HL-60 (cell line): ENCODE measurements at regions not wholly inside any gene's neighbourhood (a gene's known extent, or its start where the extent isn't known, plus 50 kb on each side); places are given as distances from the start of the nearest gene placed in this dataset.

ENCODE experiments used
- DNase-seq, 2 experiments: peaks; one replicate each; pipeline ENCODE4 v3.0.0-alpha.2; 2010 to 2020; ENCODE audit warnings: low read depth in 1 of 2, low spot score in 1 of 2
- H3K27ac ChIP-seq: fragments of 250-450 bp; sonication (Bioruptor Pico); replicated peaks from 2 replicates; pipeline ENCODE4 v1.5.1; 2020; ENCODE audit warnings: mild to moderate bottlenecking, moderate library complexity
- H3K27me3 ChIP-seq: fragments of 250-450 bp; sonication (Bioruptor Pico); 2 replicates; pipeline ENCODE4 v1.5.1; 2021; ENCODE audit warnings: mild to moderate bottlenecking, moderate library complexity; ENCODE audit not compliant: insufficient read depth, poor library complexity, severe bottlenecking
- H3K4me3 ChIP-seq: replicated peaks from 2 replicates; pipeline ENCODE4 v1.5.1; 2011; ENCODE audit warnings: mild to moderate bottlenecking, control low read depth, low read length; ENCODE audit not compliant: insufficient read depth
- GABPA ChIP-seq: IDR thresholded peaks from 2 replicates; pipeline ENCODE4 v1.6.1; 2012; ENCODE audit warnings: low read depth
- POLR2AphosphoS5 ChIP-seq: IDR thresholded peaks from 2 replicates; pipeline ENCODE4 v1.6.1; 2012; ENCODE audit warnings: low read depth
- SPI1 ChIP-seq: IDR thresholded peaks from 2 replicates; pipeline ENCODE4 v1.6.1; 2012; ENCODE audit warnings: low read depth, mild to moderate bottlenecking, borderline replicate concordance
- TF ChIP-seq, protein P1 (sequence below): IDR thresholded peaks from 2 replicates; pipeline ENCODE4 v1.6.1; 2012; ENCODE audit warnings: low read depth; ENCODE audit not compliant: insufficient replicate concordance
- TF ChIP-seq, protein P2 (sequence below): IDR thresholded peaks from one replicate; pipeline ENCODE4 v1.5.1; 2011; ENCODE audit warnings: low read length, control low read depth, inconsistent platforms; ENCODE audit not compliant: insufficient read depth

DNA sequence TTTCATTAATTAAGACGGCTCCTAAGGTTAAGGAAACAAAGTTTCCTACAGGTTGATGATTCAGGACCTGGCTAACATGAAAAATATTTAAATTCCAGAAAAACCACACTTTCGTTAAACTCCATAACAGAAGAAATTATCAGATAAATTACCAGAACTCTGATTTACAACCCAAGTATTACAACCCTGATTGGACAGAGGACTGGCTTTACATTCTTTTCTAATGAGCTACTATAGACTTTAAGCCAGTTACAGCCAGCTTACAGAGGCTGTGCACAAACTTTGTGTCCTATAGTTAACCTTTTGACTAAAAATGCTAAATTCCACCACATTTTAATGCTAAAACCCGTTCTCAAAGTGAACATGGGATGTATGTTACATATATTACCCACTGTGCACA lies 458.6 kb downstream of the KCNJ3 start:
- no peak for DNase-seq
- TF ChIP-seq, protein P1, sequence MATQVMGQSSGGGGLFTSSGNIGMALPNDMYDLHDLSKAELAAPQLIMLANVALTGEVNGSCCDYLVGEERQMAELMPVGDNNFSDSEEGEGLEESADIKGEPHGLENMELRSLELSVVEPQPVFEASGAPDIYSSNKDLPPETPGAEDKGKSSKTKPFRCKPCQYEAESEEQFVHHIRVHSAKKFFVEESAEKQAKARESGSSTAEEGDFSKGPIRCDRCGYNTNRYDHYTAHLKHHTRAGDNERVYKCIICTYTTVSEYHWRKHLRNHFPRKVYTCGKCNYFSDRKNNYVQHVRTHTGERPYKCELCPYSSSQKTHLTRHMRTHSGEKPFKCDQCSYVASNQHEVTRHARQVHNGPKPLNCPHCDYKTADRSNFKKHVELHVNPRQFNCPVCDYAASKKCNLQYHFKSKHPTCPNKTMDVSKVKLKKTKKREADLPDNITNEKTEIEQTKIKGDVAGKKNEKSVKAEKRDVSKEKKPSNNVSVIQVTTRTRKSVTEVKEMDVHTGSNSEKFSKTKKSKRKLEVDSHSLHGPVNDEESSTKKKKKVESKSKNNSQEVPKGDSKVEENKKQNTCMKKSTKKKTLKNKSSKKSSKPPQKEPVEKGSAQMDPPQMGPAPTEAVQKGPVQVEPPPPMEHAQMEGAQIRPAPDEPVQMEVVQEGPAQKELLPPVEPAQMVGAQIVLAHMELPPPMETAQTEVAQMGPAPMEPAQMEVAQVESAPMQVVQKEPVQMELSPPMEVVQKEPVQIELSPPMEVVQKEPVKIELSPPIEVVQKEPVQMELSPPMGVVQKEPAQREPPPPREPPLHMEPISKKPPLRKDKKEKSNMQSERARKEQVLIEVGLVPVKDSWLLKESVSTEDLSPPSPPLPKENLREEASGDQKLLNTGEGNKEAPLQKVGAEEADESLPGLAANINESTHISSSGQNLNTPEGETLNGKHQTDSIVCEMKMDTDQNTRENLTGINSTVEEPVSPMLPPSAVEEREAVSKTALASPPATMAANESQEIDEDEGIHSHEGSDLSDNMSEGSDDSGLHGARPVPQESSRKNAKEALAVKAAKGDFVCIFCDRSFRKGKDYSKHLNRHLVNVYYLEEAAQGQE: no peak
- TF ChIP-seq POLR2AphosphoS5 (no peak), GABPA (no peak), SPI1 (no peak)
- TF ChIP-seq, protein P2, sequence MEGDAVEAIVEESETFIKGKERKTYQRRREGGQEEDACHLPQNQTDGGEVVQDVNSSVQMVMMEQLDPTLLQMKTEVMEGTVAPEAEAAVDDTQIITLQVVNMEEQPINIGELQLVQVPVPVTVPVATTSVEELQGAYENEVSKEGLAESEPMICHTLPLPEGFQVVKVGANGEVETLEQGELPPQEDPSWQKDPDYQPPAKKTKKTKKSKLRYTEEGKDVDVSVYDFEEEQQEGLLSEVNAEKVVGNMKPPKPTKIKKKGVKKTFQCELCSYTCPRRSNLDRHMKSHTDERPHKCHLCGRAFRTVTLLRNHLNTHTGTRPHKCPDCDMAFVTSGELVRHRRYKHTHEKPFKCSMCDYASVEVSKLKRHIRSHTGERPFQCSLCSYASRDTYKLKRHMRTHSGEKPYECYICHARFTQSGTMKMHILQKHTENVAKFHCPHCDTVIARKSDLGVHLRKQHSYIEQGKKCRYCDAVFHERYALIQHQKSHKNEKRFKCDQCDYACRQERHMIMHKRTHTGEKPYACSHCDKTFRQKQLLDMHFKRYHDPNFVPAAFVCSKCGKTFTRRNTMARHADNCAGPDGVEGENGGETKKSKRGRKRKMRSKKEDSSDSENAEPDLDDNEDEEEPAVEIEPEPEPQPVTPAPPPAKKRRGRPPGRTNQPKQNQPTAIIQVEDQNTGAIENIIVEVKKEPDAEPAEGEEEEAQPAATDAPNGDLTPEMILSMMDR: no peak
- no peaks in the 10 kb centered on the region for H3K27me3 ChIP-seq
- no peak overlapping the region for H3K27ac ChIP-seq
- no peak overlapping the region for H3K4me3 ChIP-seq

DNA sequence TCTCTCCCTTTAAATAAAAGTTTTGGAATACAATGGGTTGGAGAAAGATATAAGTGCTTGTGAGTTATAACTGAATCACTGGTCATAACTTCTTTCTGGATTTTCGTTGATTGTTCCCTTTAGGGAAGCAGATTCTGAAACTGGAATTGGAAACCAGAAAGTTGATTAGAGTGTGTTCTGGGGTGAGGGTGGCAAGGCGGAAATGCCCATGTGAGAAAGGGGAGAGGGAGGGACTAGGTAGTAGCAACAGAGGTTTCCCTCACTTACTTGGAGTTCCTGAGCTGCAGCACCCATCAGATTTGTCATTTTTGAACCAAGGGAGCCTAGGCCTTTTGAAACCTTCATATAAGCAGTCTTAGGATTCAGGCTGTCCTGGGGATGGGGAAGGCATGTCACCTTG lies 453.4 kb downstream of the KCNJ3 start:
- no peak for TF ChIP-seq SPI1
- TF ChIP-seq, protein P1: no peak
- no peak for TF ChIP-seq POLR2AphosphoS5
- H3K27me3 ChIP-seq: no peaks in the 10 kb centered on the region
- DNase-seq: no peak

DNA sequence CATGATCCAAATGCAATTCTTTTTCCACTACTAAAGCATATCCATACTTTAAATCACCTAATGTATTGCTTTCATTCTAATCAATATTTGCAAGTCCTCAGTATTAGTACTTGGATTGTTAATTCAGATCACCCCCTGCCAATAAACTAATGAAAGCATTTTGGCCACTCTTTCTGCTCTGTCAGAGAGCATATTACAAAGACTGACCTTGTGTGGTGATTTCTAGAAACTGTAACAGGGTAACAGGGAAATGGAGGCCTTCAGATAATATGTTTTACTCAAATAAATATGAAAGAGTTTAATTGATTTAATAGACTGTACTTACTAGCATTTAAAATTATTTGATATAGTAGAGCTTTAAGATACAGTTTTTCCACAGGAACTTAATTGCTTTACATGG lies 453.0 kb downstream of the KCNJ3 start:
- Histone ChIP-seq H3K4me3 (no peak overlapping the region), H3K27ac (no peak overlapping the region), H3K27me3 (no peaks in the 10 kb centered on the region)
- no peak for TF ChIP-seq GABPA
- no peak for TF ChIP-seq SPI1
- no peak for TF ChIP-seq POLR2AphosphoS5
- TF ChIP-seq, protein P2: no peak
- TF ChIP-seq, protein P1: no peak
- no peak for DNase-seq

More for the DNA sequence above, 453.4 kb downstream of the KCNJ3 start:
- Histone ChIP-seq H3K4me3 (no peak overlapping the region), H3K27ac (no peak overlapping the region)
